IPS-18a (cell line): ENCODE measurements at regions not wholly inside any gene's neighbourhood (a gene's known extent, or its start where the extent isn't known, plus 50 kb on each side); places are given as distances from the start of the nearest gene placed in this dataset.

Source experiments
- H3K27ac ChIP-seq: one replicate; pipeline ENCODE4 v1.5.1; 2013; ENCODE audit warnings: low read length
- H3K27me3 ChIP-seq: one replicate; pipeline ENCODE4 v1.6.1; 2013; ENCODE audit warnings: mild to moderate bottlenecking, low read length; ENCODE audit not compliant: control insufficient read depth, insufficient read depth
- H3K36me3 ChIP-seq: one replicate; pipeline ENCODE4 v1.6.1; 2013; ENCODE audit warnings: low read depth, low read length; ENCODE audit not compliant: control insufficient read depth
- H3K4me1 ChIP-seq: one replicate; pipeline ENCODE4 v1.6.1; 2013; ENCODE audit warnings: low read depth, low read length; ENCODE audit not compliant: control insufficient read depth
- H3K4me3 ChIP-seq: one replicate; pipeline ENCODE4 v1.5.1; 2013; ENCODE audit warnings: low read length
- H3K9ac ChIP-seq: one replicate; pipeline ENCODE4 v1.6.1; 2013; ENCODE audit warnings: mild to moderate bottlenecking, low read length, moderate library complexity
- H3K9me3 ChIP-seq: one replicate; pipeline ENCODE4 v1.6.1; 2013; ENCODE audit warnings: low read depth, low read length; ENCODE audit not compliant: control insufficient read depth

GRCh38 chr15:95129574-95129973 lies 898.2 kb downstream of the MCTP2 start:
- Histone ChIP-seq H3K9me3 (no peaks in the 10 kb centered on the region), H3K27ac (no peak overlapping the region), H3K9ac (no peak overlapping the region), H3K36me3 (no peaks in the 10 kb centered on the region), H3K4me1 (peaks cover 7% of the 10 kb centered on the region), H3K27me3 (no peaks in the 10 kb centered on the region), H3K4me3 (no peak overlapping the region)

GRCh38 chr15:95131131-95131556 lies 899.8 kb downstream of the MCTP2 start:
- Histone ChIP-seq H3K9me3 (no peaks in the 10 kb centered on the region), H3K27me3 (no peaks in the 10 kb centered on the region), H3K4me3 (no peak overlapping the region), H3K27ac (no peak overlapping the region), H3K9ac (no peak overlapping the region), H3K36me3 (no peaks in the 10 kb centered on the region), H3K4me1 (peaks cover 7% of the 10 kb centered on the region)

- Histone ChIP-seq H3K27ac (no peak overlapping the region), H3K4me1 (peaks cover 4% of the 10 kb centered on the region), H3K9me3 (no peaks in the 10 kb centered on the region), H3K27me3 (no peaks in the 10 kb centered on the region), H3K9ac (no peak overlapping the region), H3K4me3 (no peak overlapping the region), H3K36me3 (no peaks in the 10 kb centered on the region)
Observed at GRCh38 chr15:95132774-95133173, 901.4 kb downstream of the MCTP2 start.

GRCh38 chr15:95134431-95135110 lies 903.2 kb downstream of the MCTP2 start:
- H3K9ac ChIP-seq, result no peak overlapping the region
- no peaks in the 10 kb centered on the region for H3K9me3 ChIP-seq
- H3K4me3 ChIP-seq, result no peak overlapping the region
- no peaks in the 10 kb centered on the region for H3K27me3 ChIP-seq
- no peak overlapping the region for H3K27ac ChIP-seq
- H3K4me1 ChIP-seq, result peaks cover 4% of the 10 kb centered on the region
- H3K36me3 ChIP-seq, result no peaks in the 10 kb centered on the region

GRCh38 chr15:95138604-95139270 lies 907.4 kb downstream of the MCTP2 start:
- Histone ChIP-seq H3K9me3 (no peaks in the 10 kb centered on the region), H3K36me3 (no peaks in the 10 kb centered on the region), H3K27me3 (no peaks in the 10 kb centered on the region), H3K27ac (no peak overlapping the region), H3K9ac (no peak overlapping the region), H3K4me1 (no peaks in the 10 kb centered on the region), H3K4me3 (no peak overlapping the region)

GRCh38 chr15:95141486-95141885 lies 910.1 kb downstream of the MCTP2 start:
- H3K9me3 ChIP-seq, result no peaks in the 10 kb centered on the region
- no peaks in the 10 kb centered on the region for H3K4me1 ChIP-seq
- no peak overlapping the region for H3K9ac ChIP-seq
- no peak overlapping the region for H3K4me3 ChIP-seq
- H3K36me3 ChIP-seq, result no peaks in the 10 kb centered on the region
- H3K27ac ChIP-seq, result no peak overlapping the region
- H3K27me3 ChIP-seq, result no peaks in the 10 kb centered on the region

GRCh38 chr15:95142531-95142930 lies 911.2 kb downstream of the MCTP2 start:
- no peak overlapping the region for H3K9ac ChIP-seq

GRCh38 chr15:95146481-95146880 lies 915.1 kb downstream of the MCTP2 start:
- Histone ChIP-seq H3K4me3 (no peak overlapping the region), H3K27ac (no peak overlapping the region), H3K9ac (no peak overlapping the region), H3K36me3 (no peaks in the 10 kb centered on the region), H3K4me1 (no peaks in the 10 kb centered on the region), H3K27me3 (no peaks in the 10 kb centered on the region), H3K9me3 (no peaks in the 10 kb centered on the region)

More at GRCh38 chr15:95142531-95142930, 911.2 kb downstream of the MCTP2 start:
- H3K4me1 ChIP-seq, result no peaks in the 10 kb centered on the region
- no peak overlapping the region for H3K4me3 ChIP-seq
- H3K36me3 ChIP-seq, result no peaks in the 10 kb centered on the region
- H3K9me3 ChIP-seq, result no peaks in the 10 kb centered on the region
- H3K27ac ChIP-seq, result no peak overlapping the region
- H3K27me3 ChIP-seq, result no peaks in the 10 kb centered on the region

- H3K9ac ChIP-seq, result no peak overlapping the region
- H3K4me1 ChIP-seq, result no peaks in the 10 kb centered on the region
- no peak overlapping the region for H3K27ac ChIP-seq
- H3K4me3 ChIP-seq, result no peak overlapping the region
- H3K9me3 ChIP-seq, result no peaks in the 10 kb centered on the region
- H3K27me3 ChIP-seq, result no peaks in the 10 kb centered on the region
- H3K36me3 ChIP-seq, result no peaks in the 10 kb centered on the region
Observed at GRCh38 chr15:95148183-95148582, 916.8 kb downstream of the MCTP2 start.

- H3K9me3 ChIP-seq, result no peaks in the 10 kb centered on the region
- H3K27me3 ChIP-seq, result no peaks in the 10 kb centered on the region
- H3K27ac ChIP-seq, result no peak overlapping the region
- H3K9ac ChIP-seq, result no peak overlapping the region
- H3K4me1 ChIP-seq, result no peaks in the 10 kb centered on the region
- no peak overlapping the region for H3K4me3 ChIP-seq
- H3K36me3 ChIP-seq, result no peaks in the 10 kb centered on the region
Observed at GRCh38 chr15:95149036-95149435, 917.7 kb downstream of the MCTP2 start.

- Histone ChIP-seq H3K4me1 (no peaks in the 10 kb centered on the region), H3K36me3 (no peaks in the 10 kb centered on the region), H3K4me3 (no peak overlapping the region), H3K27me3 (no peaks in the 10 kb centered on the region), H3K27ac (no peak overlapping the region), H3K9me3 (no peaks in the 10 kb centered on the region), H3K9ac (no peak overlapping the region)
Observed at GRCh38 chr15:95149771-95150170, 918.4 kb downstream of the MCTP2 start.

- H3K27me3 ChIP-seq, result no peaks in the 10 kb centered on the region
- no peak overlapping the region for H3K27ac ChIP-seq
- H3K9me3 ChIP-seq, result no peaks in the 10 kb centered on the region
- H3K9ac ChIP-seq, result no peak overlapping the region
- H3K36me3 ChIP-seq, result no peaks in the 10 kb centered on the region
- H3K4me3 ChIP-seq, result no peak overlapping the region
- no peaks in the 10 kb centered on the region for H3K4me1 ChIP-seq
Observed at GRCh38 chr15:95150466-95150865, 919.1 kb downstream of the MCTP2 start.
